GM23338 (cell line): ENCODE measurements at regions not wholly inside any gene's neighbourhood (a gene's known extent, or its start where the extent isn't known, plus 50 kb on each side); places are given as distances from the start of the nearest gene placed in this dataset.

Experiments
- CREB1 ChIP-seq: fragments of 250-450 bp; sonication (Bioruptor Pico); IDR thresholded peaks from 2 replicates; pipeline ENCODE4 v1.5.0; 2020; ENCODE audit warnings: low read depth, mild to moderate bottlenecking, moderate library complexity
- CTCF ChIP-seq, 2 experiments: fragments of 200-600 bp in 1 of 2; sonication (generic) in 1 of 2; conservative IDR thresholded peaks; 2 replicates each; pipeline versions ENCODE4 v1.5.1 to v1.6.1; 2016 to 2017; ENCODE audit warnings: antibody characterized with exemption in 2 of 2, low read depth in 2 of 2, mild to moderate bottlenecking in 2 of 2, moderate library complexity in 1 of 2
- EZH2 ChIP-seq: fragments of 200-600 bp; sonication (generic); IDR thresholded peaks from one replicate; pipeline ENCODE4 v1.8.0; 2017; ENCODE audit warnings: antibody characterized with exemption, mild to moderate bottlenecking, low read depth; ENCODE audit not compliant: unreplicated experiment
- EZH2phosphoT487 ChIP-seq: fragments of 200-600 bp; sonication (generic); IDR thresholded peaks from one replicate; pipeline ENCODE4 v1.8.1; 2018; ENCODE audit warnings: antibody characterized with exemption; ENCODE audit not compliant: unreplicated experiment
- JUNB ChIP-seq: IDR thresholded peaks from one replicate; pipeline ENCODE4 v1.6.1; 2016; ENCODE audit warnings: antibody characterized with exemption; ENCODE audit not compliant: unreplicated experiment
- NANOG ChIP-seq: IDR thresholded peaks from 2 replicates; pipeline ENCODE4 v1.6.1; 2016; ENCODE audit warnings: antibody characterized with exemption, borderline replicate concordance
- POLR2AphosphoS5 ChIP-seq: IDR thresholded peaks from 2 replicates; pipeline ENCODE4 v1.6.1; 2016; ENCODE audit warnings: antibody characterized with exemption, low read depth
- REST ChIP-seq: IDR thresholded peaks from one replicate; pipeline ENCODE4 v1.6.1; 2018; ENCODE audit warnings: antibody characterized with exemption; ENCODE audit not compliant: unreplicated experiment
- STAT1 ChIP-seq: IDR thresholded peaks from one replicate; pipeline ENCODE4 v1.6.1; 2016; ENCODE audit warnings: antibody characterized with exemption; ENCODE audit not compliant: unreplicated experiment
- ZNF114 ChIP-seq: fragments of 250-450 bp; sonication (Bioruptor Pico); IDR thresholded peaks from 2 replicates; pipeline ENCODE4 v1.5.0; 2020; ENCODE audit warnings: mild to moderate bottlenecking, moderate library complexity
- ZNF462 ChIP-seq: fragments of 250-450 bp; sonication (Bioruptor Pico); IDR thresholded peaks from 2 replicates; pipeline ENCODE4 v1.5.0; 2020; ENCODE audit warnings: mild to moderate bottlenecking, moderate library complexity

GRCh38 chr22:22384267-22384666, 124.3 kb downstream of the ZNF280B start:
- TF ChIP-seq EZH2phosphoT487 (no peak), CTCF (conservative IDR thresholded peaks at IDR 0.05; ENCODE audit: low read depth in 2 of 2) (no peak), JUNB (no peak), EZH2 (no peak), POLR2AphosphoS5 (no peak), ZNF114 (CRISPR knock-in tag) (no peak), REST (no peak), CREB1 (no peak), ZNF462 (CRISPR knock-in tag) (no peak), STAT1 (no peak), NANOG (no peak)
